ENCODE measurements at regions not wholly inside any gene's neighbourhood (a gene's known extent, or its start where the extent isn't known, plus 50 kb on each side); places are given as distances from the start of the nearest gene placed in this dataset.

- no peak for DNase-seq (ENCODE audit: low read depth in 3 of 3)
These were observed 86.1 kb upstream of the VAV3 start for GRCh38 chr1:108050911-108051629.

- DNase-seq (ENCODE audit: low read depth in 3 of 3): no peak
These were observed 85.2 kb upstream of the VAV3 start for GRCh38 chr1:108050158-108050557.

GRCh38 chr1:108049178-108049819, 84.3 kb upstream of the VAV3 start:
- DNase-seq (ENCODE audit: low read depth in 3 of 3): no peak

GRCh38 chr1:108048301-108049177, 83.6 kb upstream of the VAV3 start:
- no peak for DNase-seq (ENCODE audit: low read depth in 3 of 3)

- DNase-seq (ENCODE audit: low read depth in 3 of 3): no peak
These were observed 82.1 kb upstream of the VAV3 start for GRCh38 chr1:108047085-108047484.

- DNase-seq (ENCODE audit: low read depth in 3 of 3): no peak
These were observed 81.0 kb upstream of the VAV3 start for GRCh38 chr1:108046026-108046425.

GRCh38 chr1:108045460-108045859, 80.5 kb upstream of the VAV3 start:
- DNase-seq (ENCODE audit: low read depth in 3 of 3): no peak

- no peak for DNase-seq (ENCODE audit: low read depth in 3 of 3)
These were observed 79.3 kb upstream of the VAV3 start for GRCh38 chr1:108044318-108044717.

GRCh38 chr1:108043707-108044106, 78.7 kb upstream of the VAV3 start:
- DNase-seq (ENCODE audit: low read depth in 3 of 3): no peak

GRCh38 chr1:108042610-108043009, 77.6 kb upstream of the VAV3 start:
- no peak for DNase-seq (ENCODE audit: low read depth in 3 of 3)

GRCh38 chr1:108041360-108042142, 76.6 kb upstream of the VAV3 start:
- no peak for DNase-seq (ENCODE audit: low read depth in 3 of 3)

- no peak for DNase-seq (ENCODE audit: low read depth in 3 of 3)
These were observed 73.8 kb upstream of the VAV3 start for GRCh38 chr1:108038653-108039236.

- DNase-seq (ENCODE audit: low read depth in 3 of 3): no peak
These were observed 72.0 kb upstream of the VAV3 start for GRCh38 chr1:108036796-108037562.

- no peak for DNase-seq (ENCODE audit: low read depth in 3 of 3)
These were observed 69.4 kb upstream of the VAV3 start for GRCh38 chr1:108034396-108034795.

- no peak for DNase-seq (ENCODE audit: low read depth in 3 of 3)
These were observed 68.6 kb upstream of the VAV3 start for GRCh38 chr1:108033550-108033951.

GRCh38 chr1:108028841-108029388, 63.9 kb upstream of the VAV3 start:
- no peak for DNase-seq (ENCODE audit: low read depth in 3 of 3)

- no peak for DNase-seq (ENCODE audit: low read depth in 3 of 3)
These were observed 62.4 kb upstream of the VAV3 start for GRCh38 chr1:108027389-108027788.

GRCh38 chr1:108017698-108018097, 52.7 kb upstream of the VAV3 start:
- no peak for DNase-seq (ENCODE audit: low read depth in 3 of 3)

- DNase-seq (ENCODE audit: low read depth in 3 of 3): no peak
These were observed 51.5 kb upstream of the VAV3 start for GRCh38 chr1:108016451-108016920.

All from stimulated activated CD4-positive, alpha-beta T cell treated with anti-CD3 and anti-CD28 coated beads, TNF-alpha, amount 100 ng/mL, for 4 hours (primary cell).